Umbilical cord (tissue), 1 donor: ENCODE measurements at regions not wholly inside any gene's neighbourhood (a gene's known extent, or its start where the extent isn't known, plus 50 kb on each side); places are given as distances from the start of the nearest gene placed in this dataset.
"Not testable (repeated sequence)": the region's sequence is repeated elsewhere in the genome, so short reads cannot be mapped to it uniquely, and the experiment has no call there.

ENCODE experiments used
- DNase-seq: peaks from one replicate; pipeline ENCODE4 v3.0.0-alpha.2; 2015; ENCODE audit warnings: low spot score

GRCh38 chr7:110373416-110373815 lies 717.5 kb upstream of the LRRN3 start:
- peak; percentile 94 for DNase-seq

- DNase-seq = peak; percentile 91
These were observed 717.1 kb upstream of the LRRN3 start for GRCh38 chr7:110373859-110374258.

- no peak for DNase-seq
These were observed 715.9 kb upstream of the LRRN3 start for GRCh38 chr7:110375068-110375467.

GRCh38 chr7:110382736-110383135 lies 708.2 kb upstream of the LRRN3 start:
- no peak for DNase-seq

- no peak for DNase-seq
These were observed 704.9 kb upstream of the LRRN3 start for GRCh38 chr7:110386006-110386405.

GRCh38 chr7:110386913-110387312 lies 704.0 kb upstream of the LRRN3 start:
- DNase-seq = no peak

- DNase-seq = no peak
These were observed 703.2 kb upstream of the LRRN3 start for GRCh38 chr7:110387689-110388088.

GRCh38 chr7:110388457-110388856 lies 702.5 kb upstream of the LRRN3 start:
- no peak for DNase-seq

- DNase-seq = no peak
These were observed 694.9 kb upstream of the LRRN3 start for GRCh38 chr7:110396021-110396420.

- no peak for DNase-seq
These were observed 692.8 kb upstream of the LRRN3 start for GRCh38 chr7:110397927-110398660.

GRCh38 chr7:110399421-110399820 lies 691.5 kb upstream of the LRRN3 start:
- no peak for DNase-seq

GRCh38 chr7:110400411-110400810 lies 690.5 kb upstream of the LRRN3 start:
- no peak for DNase-seq

GRCh38 chr7:110407242-110407641 lies 683.7 kb upstream of the LRRN3 start:
- no peak for DNase-seq

GRCh38 chr7:110407706-110408105 lies 683.2 kb upstream of the LRRN3 start:
- no peak for DNase-seq

GRCh38 chr7:110412614-110413013 lies 678.3 kb upstream of the LRRN3 start:
- no peak for DNase-seq

- DNase-seq = no peak
These were observed 677.9 kb upstream of the LRRN3 start for GRCh38 chr7:110413038-110413437.

GRCh38 chr7:110417611-110418010 lies 673.3 kb upstream of the LRRN3 start:
- peak; percentile 68 for DNase-seq

GRCh38 chr7:110418659-110419280 lies 672.2 kb upstream of the LRRN3 start:
- DNase-seq = no peak

- DNase-seq = no peak
These were observed 670.1 kb upstream of the LRRN3 start for GRCh38 chr7:110420788-110421187.

GRCh38 chr7:110421490-110422241 lies 669.3 kb upstream of the LRRN3 start:
- DNase-seq = no peak

GRCh38 chr7:110432061-110432553 lies 658.8 kb upstream of the LRRN3 start:
- DNase-seq = no peak

GRCh38 chr7:110438926-110439325 lies 652.0 kb upstream of the LRRN3 start:
- DNase-seq = not testable (repeated sequence)
